ENCODE measurements at regions not wholly inside any gene's neighbourhood (a gene's known extent, or its start where the extent isn't known, plus 50 kb on each side); places are given as distances from the start of the nearest gene placed in this dataset.

DNA sequence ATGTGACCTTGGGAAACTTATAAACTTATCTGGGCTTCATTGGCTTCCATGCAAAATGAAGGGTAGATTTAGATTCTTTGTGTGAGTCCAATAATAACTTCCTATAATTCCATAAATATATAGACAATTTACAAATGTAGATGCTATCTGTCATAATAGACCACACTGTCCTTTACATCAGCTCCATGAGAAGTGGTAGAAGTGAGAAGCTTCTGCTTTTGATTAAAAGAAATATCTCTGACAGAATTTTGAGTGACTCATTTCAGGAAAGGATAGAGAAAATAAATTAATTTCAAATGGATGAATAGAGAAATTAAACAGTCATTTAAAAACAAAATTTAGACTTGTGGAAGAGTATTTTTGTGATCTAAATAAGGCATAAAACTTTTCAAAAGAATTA lies 329.7 kb upstream of the ATP2B1 start:
- no peak for TF ChIP-seq CTCF (conservative IDR thresholded peaks at IDR 0.05)
- Mint-ChIP-seq H3K27ac (ENCODE audit: unreplicated experiment) (no peak overlapping the region), H3K36me3 (ENCODE audit: low read depth) (no peaks in the 10 kb centered on the region), H3K4me1 (peaks cover 16% of the 10 kb centered on the region), H3K27me3 (ENCODE audit: low read depth) (no peaks in the 10 kb centered on the region), H3K9me3 (peaks cover 6% of the 10 kb centered on the region), H3K4me3 (no peak overlapping the region)
- DNase-seq (ENCODE audit: low read depth, low spot score) = no peak

- Mint-ChIP-seq H3K36me3 (ENCODE audit: low read depth) (no peaks in the 10 kb centered on the region), H3K4me3 (no peak overlapping the region), H3K9me3 (peaks cover 6% of the 10 kb centered on the region), H3K27me3 (ENCODE audit: low read depth) (no peaks in the 10 kb centered on the region), H3K27ac (ENCODE audit: unreplicated experiment) (no peak overlapping the region), H3K4me1 (peaks cover 11% of the 10 kb centered on the region)
- no peak for DNase-seq (ENCODE audit: low read depth, low spot score)
- TF ChIP-seq CTCF (conservative IDR thresholded peaks at IDR 0.05) = no peak
These were observed 329.1 kb upstream of the ATP2B1 start for GRCh38 chr12:90037740-90038139.

DNA sequence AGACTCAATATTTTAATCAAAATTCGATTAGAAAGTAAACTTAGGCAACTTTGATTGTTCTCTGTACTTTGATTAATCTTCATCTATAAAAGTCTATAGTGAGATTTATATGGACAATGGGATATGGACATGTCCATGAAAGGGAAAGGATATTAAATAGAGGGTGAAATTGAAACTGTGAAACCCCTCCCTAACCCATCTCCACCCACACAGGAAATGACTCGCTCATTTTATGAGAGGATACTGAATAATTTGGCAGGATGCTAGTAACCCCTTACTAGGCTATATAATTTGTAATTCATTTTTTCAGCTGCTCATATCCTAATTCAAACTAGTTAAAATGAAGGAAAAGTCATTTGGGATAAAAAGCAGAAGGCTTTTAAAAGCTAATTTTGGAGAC lies 328.0 kb upstream of the ATP2B1 start:
- no peak overlapping the region for H3K27ac Mint-ChIP-seq (ENCODE audit: unreplicated experiment)
- peaks cover 5% of the 10 kb centered on the region for H3K4me1 Mint-ChIP-seq
- no peak overlapping the region for H3K4me3 Mint-ChIP-seq
- no peak for DNase-seq (ENCODE audit: low read depth, low spot score)
- peaks cover 6% of the 10 kb centered on the region for H3K9me3 Mint-ChIP-seq
- H3K27me3 Mint-ChIP-seq (ENCODE audit: low read depth) = no peaks in the 10 kb centered on the region
- H3K36me3 Mint-ChIP-seq (ENCODE audit: low read depth) = no peaks in the 10 kb centered on the region
- no peak for TF ChIP-seq CTCF (conservative IDR thresholded peaks at IDR 0.05)

GRCh38 chr12:90030726-90031125 lies 322.1 kb upstream of the ATP2B1 start:
- H3K4me1 Mint-ChIP-seq = no peaks in the 10 kb centered on the region
- H3K9me3 Mint-ChIP-seq = peaks cover 6% of the 10 kb centered on the region

GRCh38 chr12:90029317-90029716 lies 320.7 kb upstream of the ATP2B1 start:
- Mint-ChIP-seq H3K4me1 (no peaks in the 10 kb centered on the region), H3K36me3 (ENCODE audit: low read depth) (no peaks in the 10 kb centered on the region)

More at GRCh38 chr12:90030726-90031125, 322.1 kb upstream of the ATP2B1 start:
- no peak for DNase-seq (ENCODE audit: low read depth, low spot score)
- Mint-ChIP-seq H3K27me3 (ENCODE audit: low read depth) (no peaks in the 10 kb centered on the region), H3K27ac (ENCODE audit: unreplicated experiment) (no peak overlapping the region), H3K4me3 (no peak overlapping the region), H3K36me3 (ENCODE audit: low read depth) (no peaks in the 10 kb centered on the region)
- no peak for TF ChIP-seq CTCF (conservative IDR thresholded peaks at IDR 0.05)

More at GRCh38 chr12:90029317-90029716, 320.7 kb upstream of the ATP2B1 start:
- no peak for DNase-seq (ENCODE audit: low read depth, low spot score)
- no peak for TF ChIP-seq CTCF (conservative IDR thresholded peaks at IDR 0.05)
- Mint-ChIP-seq H3K4me3 (no peak overlapping the region), H3K27ac (ENCODE audit: unreplicated experiment) (no peak overlapping the region), H3K27me3 (ENCODE audit: low read depth) (no peaks in the 10 kb centered on the region), H3K9me3 (peaks cover under 1% of the 10 kb centered on the region)
